ENCODE measurements at regions not wholly inside any gene's neighbourhood (a gene's known extent, or its start where the extent isn't known, plus 50 kb on each side); places are given as distances from the start of the nearest gene placed in this dataset.

DNA sequence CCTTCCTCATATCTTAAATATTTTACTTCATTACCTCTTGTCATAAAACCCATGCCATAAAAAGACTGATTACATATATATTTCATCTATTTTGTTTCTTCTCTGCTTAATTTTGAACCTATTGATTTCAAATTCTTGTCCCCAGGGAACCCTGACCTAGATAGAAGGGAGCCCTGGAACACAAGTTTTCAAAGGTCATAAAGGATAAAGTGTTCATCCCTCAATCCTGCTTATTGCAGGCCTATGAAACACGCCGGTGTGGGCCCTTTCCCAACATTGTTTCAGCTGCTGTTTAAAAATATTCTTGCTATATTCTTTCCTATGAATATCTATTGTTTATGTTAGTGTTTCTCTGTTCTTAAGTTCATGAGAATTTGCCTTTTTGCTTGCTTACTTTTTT, 1389.5 kb upstream of the GBE1 start:
- in situ Hi-C loops (cut with MboI) (no loop called here), intact Hi-C loops (cut with micrococcal nuclease) (no loop called here)
- FAIRE-seq (no peak), ATAC-seq (no peak), DNase-seq (ENCODE audit: extremely low read depth in 1 of 4, low spot score in 3 of 4) (no peak)
- no peaks in the 10 kb centered on the region for H3K36me3 ChIP-seq (ENCODE audit: control insufficient read depth, insufficient read depth, low read length)
- TF ChIP-seq, protein P1, sequence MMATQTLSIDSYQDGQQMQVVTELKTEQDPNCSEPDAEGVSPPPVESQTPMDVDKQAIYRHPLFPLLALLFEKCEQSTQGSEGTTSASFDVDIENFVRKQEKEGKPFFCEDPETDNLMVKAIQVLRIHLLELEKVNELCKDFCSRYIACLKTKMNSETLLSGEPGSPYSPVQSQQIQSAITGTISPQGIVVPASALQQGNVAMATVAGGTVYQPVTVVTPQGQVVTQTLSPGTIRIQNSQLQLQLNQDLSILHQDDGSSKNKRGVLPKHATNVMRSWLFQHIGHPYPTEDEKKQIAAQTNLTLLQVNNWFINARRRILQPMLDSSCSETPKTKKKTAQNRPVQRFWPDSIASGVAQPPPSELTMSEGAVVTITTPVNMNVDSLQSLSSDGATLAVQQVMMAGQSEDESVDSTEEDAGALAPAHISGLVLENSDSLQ (IDR thresholded peaks at IDR 0.05): no peak
- TF ChIP-seq, protein P2, sequence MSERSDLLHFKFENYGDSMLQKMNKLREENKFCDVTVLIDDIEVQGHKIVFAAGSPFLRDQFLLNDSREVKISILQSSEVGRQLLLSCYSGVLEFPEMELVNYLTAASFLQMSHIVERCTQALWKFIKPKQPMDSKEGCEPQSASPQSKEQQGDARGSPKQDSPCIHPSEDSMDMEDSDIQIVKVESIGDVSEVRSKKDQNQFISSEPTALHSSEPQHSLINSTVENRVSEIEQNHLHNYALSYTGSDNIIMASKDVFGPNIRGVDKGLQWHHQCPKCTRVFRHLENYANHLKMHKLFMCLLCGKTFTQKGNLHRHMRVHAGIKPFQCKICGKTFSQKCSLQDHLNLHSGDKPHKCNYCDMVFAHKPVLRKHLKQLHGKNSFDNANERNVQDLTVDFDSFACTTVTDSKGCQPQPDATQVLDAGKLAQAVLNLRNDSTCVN (CRISPR knock-in tag; IDR thresholded peaks at IDR 0.05): no peak
- TF ChIP-seq ZNF77 (CRISPR knock-in tag; IDR thresholded peaks at IDR 0.05) (no peak), RAD21 (CRISPR knock-in tag; conservative IDR thresholded peaks at IDR 0.05 in 1 of 2, IDR thresholded peaks at IDR 0.05 in 1 of 2) (no peak), XRCC3 (IDR thresholded peaks at IDR 0.05) (no peak)
- TF ChIP-seq, protein P3, sequence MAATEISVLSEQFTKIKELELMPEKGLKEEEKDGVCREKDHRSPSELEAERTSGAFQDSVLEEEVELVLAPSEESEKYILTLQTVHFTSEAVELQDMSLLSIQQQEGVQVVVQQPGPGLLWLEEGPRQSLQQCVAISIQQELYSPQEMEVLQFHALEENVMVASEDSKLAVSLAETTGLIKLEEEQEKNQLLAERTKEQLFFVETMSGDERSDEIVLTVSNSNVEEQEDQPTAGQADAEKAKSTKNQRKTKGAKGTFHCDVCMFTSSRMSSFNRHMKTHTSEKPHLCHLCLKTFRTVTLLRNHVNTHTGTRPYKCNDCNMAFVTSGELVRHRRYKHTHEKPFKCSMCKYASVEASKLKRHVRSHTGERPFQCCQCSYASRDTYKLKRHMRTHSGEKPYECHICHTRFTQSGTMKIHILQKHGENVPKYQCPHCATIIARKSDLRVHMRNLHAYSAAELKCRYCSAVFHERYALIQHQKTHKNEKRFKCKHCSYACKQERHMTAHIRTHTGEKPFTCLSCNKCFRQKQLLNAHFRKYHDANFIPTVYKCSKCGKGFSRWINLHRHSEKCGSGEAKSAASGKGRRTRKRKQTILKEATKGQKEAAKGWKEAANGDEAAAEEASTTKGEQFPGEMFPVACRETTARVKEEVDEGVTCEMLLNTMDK (IDR thresholded peaks at IDR 0.05; ENCODE audit: borderline replicate concordance, insufficient read depth, low read depth, low read length, poor library complexity, severe bottlenecking): no peak
- H3K9me3 ChIP-seq (replicated peaks; ENCODE audit: control insufficient read depth, insufficient read depth, low read depth, low read length): 0 out of 2 replicates have a peak, but pooled peaks cover 1% of the 10 kb centered on the region
- H3K9ac ChIP-seq (ENCODE audit: insufficient read depth in 1 of 2, low read depth in 2 of 2, low read length in 2 of 2): no peak overlapping the region
- H4K20me1 ChIP-seq (replicated peaks; ENCODE audit: control insufficient read depth, insufficient read depth, low read length): no peaks in the 10 kb centered on the region
- no peak overlapping the region for H2AFZ ChIP-seq (ENCODE audit: low read depth, low read length)
- H3K27me3 ChIP-seq (ENCODE audit: control insufficient read depth in 2 of 2, insufficient read depth in 2 of 2, low read length in 2 of 2): no peaks in the 10 kb centered on the region
- no peaks in the 10 kb centered on the region for H3K4me1 ChIP-seq (replicated peaks in 1 of 2; ENCODE audit: control insufficient read depth in 2 of 2, insufficient read depth in 2 of 2, low read length in 2 of 2)
- H3K27ac ChIP-seq (ENCODE audit: extremely low read depth, low read depth, low read length): no peak overlapping the region
- BruUV-seq (replicated peaks): no TSS peak
- H3K4me3 ChIP-seq: no peak overlapping the region
- WGBS (ENCODE audit: insufficient coverage, low coverage, missing lambda C conversion rate): 0% methylated on average over 2 of the region's 2 CpGs
- no peaks in the 10 kb centered on the region for H3K9me1 ChIP-seq (ENCODE audit: control insufficient read depth, insufficient read depth, low read length)
- no peaks in the 10 kb centered on the region for H3K79me2 ChIP-seq (ENCODE audit: control insufficient read depth, insufficient read depth, low read length)
- POLR2A ChIA-PET: no interaction called here
- no peak overlapping the region for H3K4me2 ChIP-seq (ENCODE audit: insufficient read depth, low read length)
- CTCF ChIA-PET (ENCODE audit: low intra/inter-chr PET ratio): no interaction called here
